GM18499 (cell line): ENCODE measurements at regions not wholly inside any gene's neighbourhood (a gene's known extent, or its start where the extent isn't known, plus 50 kb on each side); places are given as distances from the start of the nearest gene placed in this dataset.

Experiments
- ATAC-seq: cut with Tn5 transposase; IDR thresholded peaks from one replicate; pipeline ENCODE4 v1.9.1; 2021; ENCODE audit warnings: moderate number of reproducible peaks; ENCODE audit not compliant: insufficient read depth, unreplicated experiment

DNA sequence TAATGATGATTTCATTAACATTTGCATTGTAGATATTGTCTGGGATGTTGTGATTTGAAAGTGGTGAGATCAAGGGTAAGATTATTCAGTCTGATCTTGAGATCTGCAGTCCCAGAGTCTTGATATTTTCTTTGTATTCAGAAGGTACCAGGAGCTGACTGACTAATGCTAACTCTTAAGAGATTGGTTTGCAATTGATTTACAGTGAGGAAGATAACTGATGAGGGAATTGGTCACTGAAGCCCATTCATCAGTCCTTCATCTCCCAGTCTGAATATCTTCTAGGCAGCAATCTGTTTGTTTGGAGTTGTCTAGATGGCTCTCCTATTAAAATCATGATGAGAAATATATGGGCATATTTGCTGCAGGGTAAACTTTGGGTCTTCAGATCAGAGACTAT lies 473.7 kb downstream of the ARL4A start:
- no peak for ATAC-seq

- no peak for ATAC-seq
These were observed 478.4 kb downstream of the ARL4A start for GRCh38 chr7:13165854-13166253.

DNA sequence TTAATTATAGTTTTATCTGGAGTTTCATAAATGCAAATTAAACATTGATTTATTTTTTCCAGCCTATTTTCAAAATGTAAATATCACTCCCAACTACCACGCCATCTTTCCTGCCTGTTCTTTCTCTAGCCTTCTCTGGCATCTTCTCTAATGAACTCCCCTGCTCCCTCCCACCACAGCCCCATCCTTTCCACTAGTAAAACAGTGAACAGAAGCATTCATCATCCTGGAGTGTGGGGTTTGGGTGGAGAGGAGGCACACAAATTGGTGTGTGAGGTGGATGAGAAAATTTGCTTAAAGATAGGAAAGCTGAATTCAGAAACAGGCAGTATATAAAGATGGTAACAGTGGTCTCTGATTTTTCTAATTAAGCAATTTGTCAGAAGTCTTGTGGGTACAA lies 479.4 kb downstream of the ARL4A start:
- no peak for ATAC-seq

GRCh38 chr7:13169356-13169755 lies 481.9 kb downstream of the ARL4A start:
- no peak for ATAC-seq

DNA sequence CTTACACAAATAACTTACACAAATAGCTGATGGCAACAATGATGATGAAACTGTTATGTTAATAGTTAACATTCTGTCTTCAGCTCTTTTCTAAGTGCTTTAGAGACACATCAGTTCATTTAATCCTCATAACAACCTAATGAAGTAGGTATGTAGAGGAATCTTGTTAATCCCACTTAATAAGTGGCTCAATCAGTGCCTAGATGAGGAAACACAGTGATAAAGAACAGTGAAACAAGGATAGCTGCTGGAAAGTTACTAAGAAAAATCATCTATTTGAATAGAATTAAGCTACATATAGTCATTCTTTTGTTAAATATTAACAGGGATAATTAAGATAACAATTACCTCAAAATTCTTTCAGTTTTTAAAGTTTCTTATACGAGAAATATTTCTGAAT lies 487.6 kb downstream of the ARL4A start:
- no peak for ATAC-seq

DNA sequence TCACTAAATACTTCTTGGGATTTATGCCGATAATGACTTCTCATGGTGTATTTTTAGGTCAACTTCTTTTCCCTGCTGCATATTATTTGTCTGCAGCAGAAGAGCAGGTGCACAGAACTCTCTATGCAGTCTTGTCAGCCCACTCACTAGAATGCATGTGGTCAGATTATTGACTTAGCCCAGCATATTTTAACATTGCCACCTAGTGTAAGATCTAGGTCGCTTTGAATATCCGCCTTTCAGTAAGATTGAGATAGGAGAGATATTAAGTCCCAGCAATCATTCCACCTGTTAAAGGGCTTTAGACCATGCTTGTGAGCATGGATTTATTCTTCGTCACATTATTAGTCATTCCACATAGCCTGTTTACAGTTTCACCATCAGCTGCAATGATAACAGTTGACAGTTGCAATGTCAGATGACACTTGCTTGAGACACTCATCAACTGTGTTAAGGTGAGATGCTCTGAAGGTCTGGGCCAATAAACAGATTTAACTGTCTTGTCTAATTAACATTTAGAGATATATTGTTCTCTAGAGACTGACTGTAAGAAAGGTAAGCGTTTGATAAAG lies 491.7 kb downstream of the ARL4A start:
- ATAC-seq = no peak

DNA sequence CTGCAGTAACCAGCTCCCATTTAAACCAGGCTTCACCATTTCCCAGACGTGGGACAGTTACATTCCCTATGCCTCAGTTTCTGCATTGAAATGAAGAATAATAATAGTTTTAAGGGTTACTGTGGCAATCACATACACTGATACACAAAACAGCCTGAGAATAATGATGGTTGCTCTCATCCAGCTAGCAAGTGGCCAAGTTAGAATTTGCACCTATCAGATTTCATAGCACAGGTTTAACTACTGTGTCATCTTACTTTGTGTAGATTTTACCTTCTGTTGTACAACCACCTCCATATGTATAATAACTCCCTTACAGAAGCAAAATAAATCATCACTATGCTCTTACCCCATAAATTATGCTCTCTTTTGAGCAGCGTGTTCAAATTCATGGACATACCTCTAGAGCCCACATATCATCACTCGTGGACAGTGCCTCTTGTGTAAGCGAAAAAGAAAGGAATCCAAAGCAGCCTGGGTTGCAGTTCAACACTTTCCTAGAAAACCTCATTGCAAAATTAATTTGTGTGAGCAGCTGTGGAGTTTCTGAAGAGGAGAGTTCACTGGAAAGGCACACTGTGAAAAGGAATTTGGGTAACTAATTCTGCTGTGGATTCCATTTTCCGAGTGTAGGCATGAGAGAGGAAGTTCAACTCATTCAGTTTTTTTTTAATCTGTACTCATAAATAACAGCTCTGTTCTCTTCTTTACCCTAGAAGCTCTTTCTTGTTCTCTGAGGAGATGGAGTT lies 492.5 kb downstream of the ARL4A start:
- no peak for ATAC-seq

GRCh38 chr7:13181216-13181615 lies 493.8 kb downstream of the ARL4A start:
- ATAC-seq = no peak

DNA sequence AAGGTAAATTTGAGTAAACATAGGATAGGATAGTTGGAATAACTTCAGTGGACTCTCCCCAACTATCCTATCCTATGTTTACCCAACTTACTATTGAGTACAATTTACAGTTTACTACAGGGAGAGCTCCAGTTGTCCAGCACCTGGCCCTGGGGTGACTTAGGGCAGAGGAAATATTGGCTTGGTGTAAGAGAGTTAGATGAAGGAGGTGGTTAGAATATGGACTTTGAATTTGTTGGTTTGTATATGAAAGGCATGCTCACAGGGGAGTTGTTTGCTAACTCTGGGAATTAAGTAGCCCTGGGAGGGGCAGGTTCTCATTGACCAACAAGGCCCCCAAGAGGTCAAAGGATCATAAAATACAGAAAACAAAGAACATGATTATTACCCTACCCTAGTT lies 497.7 kb downstream of the ARL4A start:
- ATAC-seq = no peak

GRCh38 chr7:13188236-13188805 lies 500.9 kb downstream of the ARL4A start:
- ATAC-seq = no peak

DNA sequence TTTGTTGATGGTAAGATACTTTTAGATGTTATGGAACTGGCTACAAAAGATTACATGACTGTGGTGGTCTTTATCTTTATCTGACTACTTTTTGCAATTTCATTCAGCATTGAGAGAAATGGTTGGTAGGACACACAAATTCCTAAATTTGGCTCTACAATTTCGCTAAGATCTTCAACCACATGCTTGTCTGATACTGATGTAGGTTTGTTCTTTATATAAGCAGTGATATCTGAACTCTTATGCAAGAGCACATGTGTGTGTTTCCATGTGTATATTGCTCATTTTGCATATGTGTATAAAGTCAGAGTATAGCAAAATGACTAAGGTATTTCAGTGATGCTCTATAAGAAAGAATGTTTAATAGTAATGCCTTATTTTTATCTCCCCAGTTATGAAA lies 501.5 kb downstream of the ARL4A start:
- ATAC-seq = no peak

DNA sequence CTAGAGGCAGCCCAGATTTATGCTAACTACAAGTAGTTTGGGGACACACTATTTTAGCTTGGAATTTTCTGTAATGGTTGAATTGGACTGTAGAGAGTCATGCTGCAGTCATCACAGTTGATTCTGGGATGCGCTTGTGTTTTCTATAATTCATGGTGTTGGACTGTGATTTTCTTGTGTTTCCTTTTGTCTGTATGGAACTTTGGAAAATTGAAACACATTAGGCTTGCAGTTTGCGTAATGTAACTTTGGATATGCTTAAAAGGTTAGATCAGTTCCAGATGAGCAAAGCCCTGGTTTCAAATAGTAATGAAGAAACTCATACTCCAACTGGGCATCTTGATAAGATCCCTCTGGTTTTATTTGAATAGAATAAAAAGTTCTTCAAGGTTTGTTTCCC lies 502.2 kb downstream of the ARL4A start:
- ATAC-seq = no peak

DNA sequence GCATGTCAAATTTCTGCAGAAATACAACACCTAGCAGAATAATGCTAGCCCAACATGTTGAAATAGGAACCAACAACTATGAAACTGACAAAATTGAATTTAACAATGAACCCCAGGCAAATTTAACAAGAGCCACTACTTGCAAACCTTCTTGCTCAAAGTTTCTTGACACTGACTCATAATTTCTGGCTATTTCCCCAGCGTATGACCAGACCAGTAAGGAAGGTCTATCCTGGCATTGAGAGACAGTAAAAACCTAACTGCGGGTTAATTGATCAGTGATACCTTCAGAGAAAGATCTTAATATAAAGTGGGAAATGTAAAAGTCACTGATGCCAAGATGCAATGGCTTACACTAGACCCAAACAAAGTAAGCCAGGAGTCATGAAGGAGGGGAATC lies 510.1 kb downstream of the ARL4A start:
- no peak for ATAC-seq

DNA sequence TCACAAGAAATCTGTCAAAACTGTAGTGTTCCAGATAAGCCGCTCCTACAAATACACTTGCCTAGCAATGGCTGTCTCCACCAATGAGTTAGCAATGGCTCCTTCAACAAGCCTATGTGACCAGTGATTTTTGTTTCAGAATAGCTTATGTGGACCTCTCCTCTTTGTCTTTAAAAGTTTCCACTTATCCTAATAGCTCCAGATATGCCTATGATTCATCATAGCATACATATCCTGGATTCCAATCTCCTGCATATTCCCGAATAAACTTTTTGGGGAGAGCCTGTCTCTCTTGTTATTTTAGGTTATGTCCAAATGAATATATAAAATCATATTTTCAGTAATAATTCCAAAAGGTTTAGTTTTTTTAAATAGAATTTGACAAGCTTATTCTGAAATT lies 510.6 kb downstream of the ARL4A start:
- no peak for ATAC-seq

- ATAC-seq = no peak
These were observed 511.3 kb downstream of the ARL4A start for GRCh38 chr7:13198727-13199126.

GRCh38 chr7:13201628-13202027 lies 514.2 kb downstream of the ARL4A start:
- no peak for ATAC-seq

GRCh38 chr7:13217768-13218167 lies 530.3 kb downstream of the ARL4A start:
- ATAC-seq = no peak

DNA sequence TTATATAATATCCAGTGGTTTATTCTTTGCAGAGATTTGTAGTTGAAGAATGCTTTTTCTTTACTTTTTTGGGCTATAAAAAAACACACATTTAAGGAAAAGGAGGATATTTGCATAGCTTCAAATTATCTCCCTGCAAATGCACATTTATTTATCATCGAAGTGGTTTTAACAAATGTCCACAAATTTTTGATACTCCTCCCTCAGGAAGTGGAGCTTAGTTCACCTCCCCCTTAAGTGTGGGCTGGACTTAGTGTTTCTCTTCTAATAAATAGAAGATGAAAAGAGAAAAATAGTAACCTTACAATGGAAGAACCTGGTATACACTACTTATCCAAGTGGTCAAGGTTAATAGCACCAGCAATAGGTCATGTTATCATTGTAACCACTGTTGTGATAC lies 537.6 kb downstream of the ARL4A start:
- no peak for ATAC-seq

DNA sequence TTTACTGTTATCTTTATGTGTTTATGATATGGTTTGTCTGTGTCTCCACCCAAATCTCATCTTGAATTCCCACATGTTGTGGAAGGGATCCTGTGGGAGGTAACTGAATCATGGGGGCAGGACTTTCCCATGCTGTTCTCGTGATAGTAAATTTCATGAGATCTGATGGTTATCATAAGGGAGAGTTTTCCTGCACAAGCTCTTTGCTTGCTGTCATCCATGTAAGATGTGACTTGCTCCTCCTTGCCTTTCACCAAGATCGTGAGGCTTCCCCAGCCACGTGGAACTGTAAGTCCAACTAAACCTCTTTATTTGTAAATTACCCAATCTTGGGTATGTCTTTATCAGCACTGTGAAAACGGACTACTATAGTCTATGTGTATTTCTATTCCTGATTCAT lies 539.0 kb downstream of the ARL4A start:
- no peak for ATAC-seq

DNA sequence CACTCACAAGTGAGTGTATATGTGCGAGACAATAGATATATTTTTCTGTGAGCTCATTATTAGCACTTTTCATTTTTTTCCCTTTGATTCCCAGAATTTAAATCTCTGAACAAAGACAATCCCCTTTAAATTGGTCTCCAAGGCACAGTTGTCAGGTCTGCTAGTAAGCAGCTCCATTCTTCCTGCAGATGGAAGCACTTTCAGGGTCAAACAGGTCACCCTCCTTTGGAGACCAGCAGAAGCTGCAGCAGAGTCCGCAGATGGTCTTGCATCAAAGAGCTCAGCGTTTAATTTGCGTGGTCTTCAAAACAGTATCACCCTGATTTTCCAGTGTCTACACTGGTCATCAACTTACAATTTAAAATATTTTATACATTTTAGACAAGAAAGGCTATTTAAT lies 543.8 kb downstream of the ARL4A start:
- no peak for ATAC-seq

GRCh38 chr7:13235436-13235835 lies 548.0 kb downstream of the ARL4A start:
- ATAC-seq = no peak

DNA sequence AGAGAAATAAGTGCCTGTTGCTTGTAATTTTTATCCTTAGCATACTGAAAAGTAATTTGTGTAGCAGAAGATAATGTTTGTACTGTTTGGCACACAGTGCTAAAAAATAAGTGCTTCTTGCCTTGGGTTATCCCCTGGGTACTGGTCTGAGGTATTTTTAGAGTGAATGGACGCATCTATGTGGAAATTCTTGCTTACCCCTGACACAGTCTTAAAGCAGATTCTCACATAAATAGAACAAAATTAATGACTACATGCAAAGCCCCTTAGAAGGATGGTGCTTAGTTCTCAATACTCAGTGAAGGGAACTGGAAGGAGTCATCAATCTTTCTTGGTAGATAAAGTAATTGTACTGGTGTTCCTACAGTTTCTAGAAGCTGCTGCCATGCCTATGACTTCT lies 548.6 kb downstream of the ARL4A start:
- no peak for ATAC-seq
